Vagina (tissue), 2 donors: ENCODE measurements at regions not wholly inside any gene's neighbourhood (a gene's known extent, or its start where the extent isn't known, plus 50 kb on each side); places are given as distances from the start of the nearest gene placed in this dataset.

ENCODE experiments used
- DNase-seq, 2 donors: peaks; one replicate each; pipeline ENCODE4 v3.0.0-alpha.2; 2017; ENCODE audit errors: extremely low spot score in 2 of 2
- H3K27ac ChIP-seq: fragments of 200-600 bp; sonication (generic); one replicate; pipeline ENCODE4 v1.5.1; 2019
- H3K27me3 ChIP-seq: fragments of 200-600 bp; sonication (generic); one replicate; pipeline ENCODE4 v1.5.1; 2019
- H3K36me3 ChIP-seq, 2 donors: fragments of 200-600 bp; sonication (generic); one replicate each; pipeline ENCODE4 v1.5.1; 2017 to 2019
- H3K4me1 ChIP-seq: fragments of 200-600 bp; sonication (generic); one replicate; pipeline ENCODE4 v1.5.1; 2019
- H3K4me3 ChIP-seq, 2 donors: fragments of 200-600 bp; sonication (generic); 1 replicate in 1 of 2; 2 replicates in 1 of 2; pipeline ENCODE4 v1.5.1; 2016 to 2019
- H3K9me3 ChIP-seq: fragments of 200-600 bp; sonication (generic); one replicate; pipeline ENCODE4 v1.5.1; 2019
- POLR2A ChIP-seq, 2 donors: fragments of 450-650 bp; IDR thresholded peaks; one replicate each; pipeline ENCODE4 v1.6.1; 2017; ENCODE audit warnings: antibody characterized with exemption in 2 of 2, mild to moderate bottlenecking in 2 of 2, moderate library complexity in 2 of 2
- POLR2AphosphoS5 ChIP-seq, 2 donors: sonication (generic); formaldehyde crosslinking; IDR thresholded peaks; one replicate each; pipeline ENCODE4 v1.9.0; 2017; ENCODE audit warnings: antibody characterized with exemption in 2 of 2, mild to moderate bottlenecking in 2 of 2, low read depth in 1 of 2; ENCODE audit not compliant: insufficient read depth in 1 of 2
- intact Hi-C: fragments of 100-400 bp; cut with DNase I; formaldehyde crosslinking; loops from one replicate; pipeline ENCODE4 v1.15.1; 2023
- TF ChIP-seq, protein P1 (sequence below), 3 experiments: fragments of 450-650 bp in 2 of 3; fragments of 200-600 bp in 1 of 3; sonication (generic) in 1 of 3; IDR thresholded peaks; one replicate each; pipeline ENCODE4 v1.5.1; 2017 to 2019; ENCODE audit warnings: antibody characterized with exemption in 3 of 3, mild to moderate bottlenecking in 2 of 3, moderate library complexity in 2 of 3

DNA sequence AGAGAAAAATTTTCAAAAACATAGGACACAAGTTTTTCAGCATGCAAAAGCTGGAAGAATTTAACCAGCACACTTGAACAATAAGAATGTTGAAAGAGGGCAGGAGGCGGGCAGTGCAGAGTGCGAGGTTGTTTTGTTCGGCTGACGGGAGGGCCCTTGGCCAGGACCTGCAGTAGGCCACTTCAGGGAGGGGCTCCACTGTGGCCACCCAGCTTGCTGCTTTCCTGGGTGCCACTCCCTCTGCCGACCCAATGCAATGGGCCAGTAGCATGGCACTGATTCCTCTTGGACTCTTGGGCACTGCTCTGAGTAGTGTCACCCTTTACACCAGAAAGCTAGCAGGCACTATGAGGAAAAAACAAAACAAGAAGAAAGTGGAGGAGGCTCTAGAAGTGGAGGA is 92.9 kb downstream of the SNRPE start:
- H3K4me3 ChIP-seq: no peak overlapping the region
- no peaks in the 10 kb centered on the region for H3K4me1 ChIP-seq
- H3K36me3 ChIP-seq: no peaks in the 10 kb centered on the region
- TF ChIP-seq POLR2A (IDR thresholded peaks at IDR 0.05): no peak
- TF ChIP-seq, protein P1, sequence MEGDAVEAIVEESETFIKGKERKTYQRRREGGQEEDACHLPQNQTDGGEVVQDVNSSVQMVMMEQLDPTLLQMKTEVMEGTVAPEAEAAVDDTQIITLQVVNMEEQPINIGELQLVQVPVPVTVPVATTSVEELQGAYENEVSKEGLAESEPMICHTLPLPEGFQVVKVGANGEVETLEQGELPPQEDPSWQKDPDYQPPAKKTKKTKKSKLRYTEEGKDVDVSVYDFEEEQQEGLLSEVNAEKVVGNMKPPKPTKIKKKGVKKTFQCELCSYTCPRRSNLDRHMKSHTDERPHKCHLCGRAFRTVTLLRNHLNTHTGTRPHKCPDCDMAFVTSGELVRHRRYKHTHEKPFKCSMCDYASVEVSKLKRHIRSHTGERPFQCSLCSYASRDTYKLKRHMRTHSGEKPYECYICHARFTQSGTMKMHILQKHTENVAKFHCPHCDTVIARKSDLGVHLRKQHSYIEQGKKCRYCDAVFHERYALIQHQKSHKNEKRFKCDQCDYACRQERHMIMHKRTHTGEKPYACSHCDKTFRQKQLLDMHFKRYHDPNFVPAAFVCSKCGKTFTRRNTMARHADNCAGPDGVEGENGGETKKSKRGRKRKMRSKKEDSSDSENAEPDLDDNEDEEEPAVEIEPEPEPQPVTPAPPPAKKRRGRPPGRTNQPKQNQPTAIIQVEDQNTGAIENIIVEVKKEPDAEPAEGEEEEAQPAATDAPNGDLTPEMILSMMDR (IDR thresholded peaks at IDR 0.05): no peak
- TF ChIP-seq POLR2AphosphoS5 (IDR thresholded peaks at IDR 0.05; ENCODE audit: insufficient read depth in 1 of 2, low read depth in 1 of 2): no peak
- no peaks in the 10 kb centered on the region for H3K27me3 ChIP-seq
- no peak overlapping the region for H3K27ac ChIP-seq
- no peak for DNase-seq
- intact Hi-C loops: no loop called here
- peaks cover 4% of the 10 kb centered on the region for H3K9me3 ChIP-seq

- H3K4me3 ChIP-seq: no peak overlapping the region
- intact Hi-C loops: no loop called here
- no peaks in the 10 kb centered on the region for H3K27me3 ChIP-seq
- DNase-seq: no peak
- TF ChIP-seq, protein P1 (IDR thresholded peaks at IDR 0.05): no peak
- TF ChIP-seq POLR2AphosphoS5 (IDR thresholded peaks at IDR 0.05; ENCODE audit: insufficient read depth in 1 of 2, low read depth in 1 of 2) (no peak), POLR2A (IDR thresholded peaks at IDR 0.05) (no peak)
- peaks cover 4% of the 10 kb centered on the region for H3K9me3 ChIP-seq
- H3K27ac ChIP-seq: no peak overlapping the region
- no peaks in the 10 kb centered on the region for H3K36me3 ChIP-seq
- no peaks in the 10 kb centered on the region for H3K4me1 ChIP-seq
Measured at GRCh38 chr1:203954788-203955552, 93.6 kb downstream of the SNRPE start.

GRCh38 chr1:203968761-203969160 is 104.2 kb upstream of the SOX13 start:
- no peaks in the 10 kb centered on the region for H3K4me1 ChIP-seq
- no peaks in the 10 kb centered on the region for H3K27me3 ChIP-seq
- H3K27ac ChIP-seq: no peak overlapping the region
- H3K9me3 ChIP-seq: peaks cover 8% of the 10 kb centered on the region
- H3K4me3 ChIP-seq: no peak overlapping the region
- DNase-seq: no peak
- TF ChIP-seq POLR2A (IDR thresholded peaks at IDR 0.05): no peak
- no peak for TF ChIP-seq POLR2AphosphoS5 (IDR thresholded peaks at IDR 0.05; ENCODE audit: insufficient read depth in 1 of 2, low read depth in 1 of 2)
- TF ChIP-seq, protein P1 (IDR thresholded peaks at IDR 0.05): no peak
- intact Hi-C loops: no loop called here
- H3K36me3 ChIP-seq: no peaks in the 10 kb centered on the region

DNA sequence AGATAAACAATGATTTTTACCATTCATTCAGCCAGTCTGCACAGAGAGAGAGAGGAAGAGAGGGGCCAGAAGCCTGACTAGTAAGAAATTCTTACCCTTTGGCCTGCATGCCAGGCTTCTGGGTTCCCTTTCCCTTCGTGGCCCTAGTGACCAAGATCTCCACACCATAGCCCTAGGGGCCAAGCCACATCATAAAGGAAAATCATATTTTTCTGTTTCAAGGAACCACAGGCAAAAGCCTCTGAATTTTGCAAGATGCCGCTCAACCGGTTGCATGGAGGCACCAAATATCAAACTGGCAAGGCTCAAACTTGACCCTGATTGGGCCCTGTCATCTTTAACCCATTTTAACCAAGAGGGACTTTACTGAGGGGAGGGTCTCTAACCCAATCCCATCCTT is 103.1 kb upstream of the SOX13 start:
- Histone ChIP-seq H3K4me3 (no peak overlapping the region), H3K36me3 (no peaks in the 10 kb centered on the region), H3K4me1 (no peaks in the 10 kb centered on the region), H3K27ac (no peak overlapping the region), H3K27me3 (no peaks in the 10 kb centered on the region), H3K9me3 (peaks cover 8% of the 10 kb centered on the region)
- TF ChIP-seq POLR2AphosphoS5 (IDR thresholded peaks at IDR 0.05; ENCODE audit: insufficient read depth in 1 of 2, low read depth in 1 of 2) (no peak), POLR2A (IDR thresholded peaks at IDR 0.05) (no peak)
- TF ChIP-seq, protein P1 (IDR thresholded peaks at IDR 0.05): no peak
- no peak for DNase-seq
- intact Hi-C loops: no loop called here

DNA sequence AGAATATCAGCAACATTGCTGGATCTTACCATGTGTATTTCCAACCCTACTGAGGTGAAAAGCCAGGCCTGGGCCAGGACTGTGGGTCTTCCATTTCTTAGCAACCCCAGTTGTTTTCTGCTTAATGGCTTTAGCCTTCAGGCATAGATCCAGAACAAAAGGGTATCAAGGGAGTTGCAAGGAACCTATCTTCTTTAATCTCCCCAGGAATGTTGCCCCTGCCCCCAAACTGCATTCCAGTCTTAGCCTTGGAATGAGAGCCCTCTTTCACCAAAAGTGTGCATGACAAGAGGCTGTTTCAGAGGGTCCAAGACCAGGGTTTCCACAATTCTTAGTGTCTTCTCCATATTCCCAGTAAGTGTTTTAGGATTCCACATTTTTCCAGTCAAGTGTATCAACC is 87.9 kb upstream of the SOX13 start:
- no peaks in the 10 kb centered on the region for H3K4me1 ChIP-seq
- no peak for TF ChIP-seq POLR2AphosphoS5 (IDR thresholded peaks at IDR 0.05; ENCODE audit: insufficient read depth in 1 of 2, low read depth in 1 of 2)
- no peaks in the 10 kb centered on the region for H3K9me3 ChIP-seq
- no peak for DNase-seq
- H3K36me3 ChIP-seq: no peaks in the 10 kb centered on the region
- intact Hi-C loops: no loop called here
- no peak overlapping the region for H3K4me3 ChIP-seq
- H3K27me3 ChIP-seq: no peaks in the 10 kb centered on the region
- no peak overlapping the region for H3K27ac ChIP-seq
